ENCODE measurements at regions not wholly inside any gene's neighbourhood (a gene's known extent, or its start where the extent isn't known, plus 50 kb on each side); places are given as distances from the start of the nearest gene placed in this dataset.

DNA sequence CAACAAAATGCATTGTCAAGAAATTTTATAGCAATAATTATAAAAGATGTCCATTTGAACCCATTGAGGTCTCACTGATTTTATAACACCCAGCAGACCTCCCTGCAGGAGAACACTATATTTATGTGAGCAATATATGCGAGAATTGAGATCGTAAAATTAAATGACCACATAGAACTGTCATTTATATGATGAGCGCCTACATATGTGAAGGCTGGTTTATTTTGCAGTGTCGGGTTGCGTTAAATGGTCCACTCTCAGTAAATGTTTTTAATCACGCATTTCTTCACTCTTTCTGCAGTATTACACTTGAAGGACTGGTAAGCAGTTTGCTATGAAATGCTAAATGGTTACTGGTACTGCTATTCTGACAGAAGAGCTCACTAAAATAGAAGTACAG is 408.5 kb upstream of the AGTR1 start:
- H3K27me3 ChIP-seq, result no peaks in the 10 kb centered on the region
- DNase-seq (no peak), ATAC-seq (no peak)
- intact Hi-C loops (cut with DNase I), result no loop called here
- H3K4me3 ChIP-seq, result no peak overlapping the region
- H3K27ac ChIP-seq, result no peak overlapping the region
- 82% methylated on average over 6 of the region's 6 CpGs for WGBS (ENCODE audit: insufficient coverage, low coverage, low lambda C conversion rate, missing lambda C conversion rate)
- no peaks in the 10 kb centered on the region for H3K36me3 ChIP-seq
- H3K4me1 ChIP-seq, result no peaks in the 10 kb centered on the region
- H3K9me3 ChIP-seq, result no peaks in the 10 kb centered on the region
- TF ChIP-seq, protein P1, sequence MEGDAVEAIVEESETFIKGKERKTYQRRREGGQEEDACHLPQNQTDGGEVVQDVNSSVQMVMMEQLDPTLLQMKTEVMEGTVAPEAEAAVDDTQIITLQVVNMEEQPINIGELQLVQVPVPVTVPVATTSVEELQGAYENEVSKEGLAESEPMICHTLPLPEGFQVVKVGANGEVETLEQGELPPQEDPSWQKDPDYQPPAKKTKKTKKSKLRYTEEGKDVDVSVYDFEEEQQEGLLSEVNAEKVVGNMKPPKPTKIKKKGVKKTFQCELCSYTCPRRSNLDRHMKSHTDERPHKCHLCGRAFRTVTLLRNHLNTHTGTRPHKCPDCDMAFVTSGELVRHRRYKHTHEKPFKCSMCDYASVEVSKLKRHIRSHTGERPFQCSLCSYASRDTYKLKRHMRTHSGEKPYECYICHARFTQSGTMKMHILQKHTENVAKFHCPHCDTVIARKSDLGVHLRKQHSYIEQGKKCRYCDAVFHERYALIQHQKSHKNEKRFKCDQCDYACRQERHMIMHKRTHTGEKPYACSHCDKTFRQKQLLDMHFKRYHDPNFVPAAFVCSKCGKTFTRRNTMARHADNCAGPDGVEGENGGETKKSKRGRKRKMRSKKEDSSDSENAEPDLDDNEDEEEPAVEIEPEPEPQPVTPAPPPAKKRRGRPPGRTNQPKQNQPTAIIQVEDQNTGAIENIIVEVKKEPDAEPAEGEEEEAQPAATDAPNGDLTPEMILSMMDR (IDR thresholded peaks at IDR 0.05), result no peak
- no peak for TF ChIP-seq POLR2A (IDR thresholded peaks at IDR 0.05)

DNA sequence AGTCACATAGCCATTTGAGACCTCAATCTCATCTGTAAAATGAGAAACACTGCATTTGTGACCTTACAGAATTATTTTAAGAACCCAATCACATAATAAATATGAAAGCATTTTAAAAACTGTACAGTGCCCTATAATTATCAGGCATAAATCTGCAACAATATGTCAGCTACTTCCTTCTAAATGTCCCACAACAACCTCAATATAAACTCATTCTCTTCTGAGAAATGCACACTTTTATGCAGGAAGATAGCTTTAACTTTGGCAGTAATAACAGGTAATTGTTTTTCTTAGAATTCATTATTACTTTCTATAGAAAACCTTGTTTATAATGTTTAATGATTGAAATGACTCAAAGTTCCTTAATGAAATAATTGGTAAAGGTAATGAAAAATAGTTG is 400.7 kb upstream of the AGTR1 start:
- Histone ChIP-seq H3K9me3 (no peaks in the 10 kb centered on the region), H3K27ac (no peak overlapping the region), H3K36me3 (no peaks in the 10 kb centered on the region), H3K27me3 (no peaks in the 10 kb centered on the region), H3K4me1 (no peaks in the 10 kb centered on the region), H3K4me3 (no peak overlapping the region)
- ATAC-seq (no peak), DNase-seq (no peak)
- intact Hi-C loops (cut with DNase I), result no loop called here
- TF ChIP-seq, protein P1 (IDR thresholded peaks at IDR 0.05), result no peak
- no peak for TF ChIP-seq POLR2A (IDR thresholded peaks at IDR 0.05)

DNA sequence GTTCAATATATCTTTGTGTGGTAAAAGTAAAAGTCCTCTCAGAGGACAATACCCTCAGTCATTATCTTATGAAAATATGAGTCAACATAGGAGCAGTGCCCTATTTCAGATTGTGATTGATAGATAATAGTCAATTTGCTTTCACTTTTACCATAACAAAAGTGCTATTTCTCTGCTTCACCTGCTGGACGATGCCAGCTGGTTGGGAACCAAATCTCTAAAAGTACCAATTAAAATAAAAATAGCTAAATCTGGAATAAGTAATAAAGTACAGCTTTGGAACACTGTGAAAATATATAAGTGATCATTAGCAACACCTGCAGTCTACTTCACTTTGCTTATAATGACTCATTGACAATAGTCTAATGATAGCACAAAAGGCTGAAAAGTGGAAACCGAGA is 390.3 kb upstream of the AGTR1 start:
- H3K36me3 ChIP-seq, result no peaks in the 10 kb centered on the region
- no peaks in the 10 kb centered on the region for H3K9me3 ChIP-seq
- ATAC-seq, result no peak
- WGBS (ENCODE audit: insufficient coverage, low coverage, low lambda C conversion rate, missing lambda C conversion rate), result 63% methylated on average over 2 of the region's 2 CpGs
- intact Hi-C loops (cut with DNase I), result no loop called here
- no peaks in the 10 kb centered on the region for H3K27me3 ChIP-seq
- H3K4me3 ChIP-seq, result no peak overlapping the region
- H3K27ac ChIP-seq, result no peak overlapping the region
- no peaks in the 10 kb centered on the region for H3K4me1 ChIP-seq
- TF ChIP-seq, protein P1 (IDR thresholded peaks at IDR 0.05), result no peak
- TF ChIP-seq POLR2A (IDR thresholded peaks at IDR 0.05), result no peak
- DNase-seq, result no peak

DNA sequence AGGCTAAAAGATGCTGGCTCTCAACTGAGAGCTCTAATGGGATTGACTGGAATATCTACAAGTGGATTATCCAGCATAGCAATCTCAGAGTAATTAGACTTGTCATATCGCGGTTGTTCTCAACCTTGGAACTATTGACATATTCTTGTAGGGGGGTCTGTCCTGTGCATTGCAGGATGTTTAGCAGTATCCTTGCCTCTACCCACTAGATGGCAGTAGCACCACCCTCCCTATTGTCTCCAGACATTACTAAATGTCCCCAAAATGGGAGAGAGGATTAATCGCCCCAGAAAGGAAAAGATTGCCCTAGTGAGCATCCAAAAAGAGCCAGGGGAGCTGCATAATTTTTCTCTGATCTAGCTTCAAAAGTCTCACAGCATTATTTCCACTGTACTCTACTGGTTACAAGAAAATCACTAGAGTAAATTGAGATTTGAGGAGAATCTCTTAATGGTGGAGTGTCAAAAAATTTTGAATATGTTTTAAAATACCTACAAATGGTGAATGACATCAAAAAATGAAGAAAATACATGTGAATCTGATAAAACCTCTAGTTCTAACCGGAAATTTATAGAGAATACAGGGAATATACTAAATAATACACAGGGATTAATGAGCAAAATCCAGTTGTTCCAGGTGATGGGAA is 388.2 kb upstream of the AGTR1 start:
- H3K4me3 ChIP-seq, result no peak overlapping the region
- 9% methylated on average over 4 of the region's 4 CpGs for WGBS (ENCODE audit: insufficient coverage, low coverage, low lambda C conversion rate, missing lambda C conversion rate)
- DNase-seq (no peak), ATAC-seq (peak; percentile 81 to 85 (median 82))
- no peak overlapping the region for H3K27ac ChIP-seq
- H3K27me3 ChIP-seq, result no peaks in the 10 kb centered on the region
- H3K9me3 ChIP-seq, result no peaks in the 10 kb centered on the region
- intact Hi-C loops (cut with DNase I), result no loop called here
- no peak for TF ChIP-seq POLR2A (IDR thresholded peaks at IDR 0.05)
- TF ChIP-seq, protein P1 (IDR thresholded peaks at IDR 0.05), result peak; percentile 48 to 71 (median 65)
- no peaks in the 10 kb centered on the region for H3K36me3 ChIP-seq
- H3K4me1 ChIP-seq, result no peaks in the 10 kb centered on the region

DNA sequence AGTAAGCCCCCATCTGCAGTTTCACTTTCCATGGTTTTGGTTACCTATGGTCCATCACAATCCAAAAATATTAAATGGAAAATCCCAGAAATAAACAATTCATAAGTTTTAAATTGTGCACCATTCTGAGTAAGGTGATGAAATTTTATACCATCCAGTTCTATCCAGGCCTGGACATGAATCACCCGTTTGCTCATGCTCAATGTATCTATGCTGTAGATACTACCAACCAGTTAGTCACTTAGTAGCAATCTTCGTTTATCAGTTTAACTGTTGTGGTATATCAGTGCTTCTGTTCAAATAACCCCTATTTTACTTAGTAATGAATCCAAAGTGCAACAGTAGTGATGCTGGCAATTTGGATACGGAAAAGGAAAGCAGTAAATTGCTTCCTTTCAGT is 381.9 kb upstream of the AGTR1 start:
- no peak for TF ChIP-seq POLR2A (IDR thresholded peaks at IDR 0.05)
- TF ChIP-seq, protein P1 (IDR thresholded peaks at IDR 0.05), result no peak

More for the DNA sequence above, 381.9 kb upstream of the AGTR1 start:
- DNase-seq, result no peak
- Histone ChIP-seq H3K9me3 (no peaks in the 10 kb centered on the region), H3K27me3 (no peaks in the 10 kb centered on the region), H3K4me3 (no peak overlapping the region), H3K4me1 (no peaks in the 10 kb centered on the region), H3K36me3 (no peaks in the 10 kb centered on the region), H3K27ac (no peak overlapping the region)
- 72% methylated on average over 3 of the region's 3 CpGs for WGBS (ENCODE audit: insufficient coverage, low coverage, low lambda C conversion rate, missing lambda C conversion rate)
- intact Hi-C loops (cut with DNase I), result no loop called here
- no peak for ATAC-seq
